Ascending aorta (tissue), 2 donors: ENCODE measurements at regions not wholly inside any gene's neighbourhood (a gene's known extent, or its start where the extent isn't known, plus 50 kb on each side); places are given as distances from the start of the nearest gene placed in this dataset.

Source experiments
- DNase-seq, 2 donors: peaks; one replicate each; pipeline ENCODE4 v3.0.0-alpha.2; 2019; ENCODE audit warnings: low spot score in 2 of 2
- H3K27ac ChIP-seq, 2 donors: fragments of 200-600 bp; sonication (generic); one replicate each; pipeline ENCODE4 v1.5.1; 2016 to 2017; ENCODE audit warnings: mild to moderate bottlenecking in 1 of 2
- H3K27me3 ChIP-seq: fragments of 200-600 bp; sonication (generic); one replicate; pipeline ENCODE4 v1.5.1; 2017
- H3K36me3 ChIP-seq, 2 donors: fragments of 200-600 bp; sonication (generic); one replicate each; pipeline ENCODE4 v1.5.1; 2016
- H3K4me1 ChIP-seq, 2 donors: fragments of 200-600 bp; sonication (generic); one replicate each; pipeline ENCODE4 v1.5.1; 2016 to 2017; ENCODE audit warnings: mild to moderate bottlenecking in 1 of 2
- H3K4me3 ChIP-seq, 2 donors: fragments of 200-600 bp; sonication (generic); one replicate each; pipeline ENCODE4 v1.5.1; 2016 to 2017; ENCODE audit warnings: mild to moderate bottlenecking in 1 of 2
- H3K9me3 ChIP-seq, 2 donors: fragments of 200-600 bp; sonication (generic); one replicate each; pipeline ENCODE4 v1.5.1; 2016
- CTCF ChIP-seq, 3 experiments: fragments of 200-600 bp in 2 of 3; fragments of 450-650 bp in 1 of 3; sonication (generic) in 2 of 3; IDR thresholded peaks; one replicate each; pipeline ENCODE4 v1.5.1; 2016 to 2019; ENCODE audit warnings: antibody characterized with exemption in 3 of 3, mild to moderate bottlenecking in 1 of 3, moderate library complexity in 1 of 3
- intact Hi-C: fragments of 100-400 bp; cut with DNase I; formaldehyde crosslinking; loops from one replicate; pipeline ENCODE4 v1.15.1; 2023

- no peak for DNase-seq
- no peaks in the 10 kb centered on the region for H3K4me1 ChIP-seq
- no peaks in the 10 kb centered on the region for H3K27me3 ChIP-seq
- TF ChIP-seq CTCF (IDR thresholded peaks at IDR 0.05): no peak
- intact Hi-C loops: no loop called here
- no peaks in the 10 kb centered on the region for H3K36me3 ChIP-seq
- H3K4me3 ChIP-seq: no peak overlapping the region
- H3K27ac ChIP-seq: no peak overlapping the region
- H3K9me3 ChIP-seq: no peaks in the 10 kb centered on the region
These were observed 457.2 kb downstream of the CDH2 start for GRCh38 chr18:27719680-27720079.

GRCh38 chr18:27717816-27718215, 459.1 kb downstream of the CDH2 start:
- intact Hi-C loops: no loop called here
- H3K9me3 ChIP-seq: no peaks in the 10 kb centered on the region
- no peaks in the 10 kb centered on the region for H3K4me1 ChIP-seq
- no peaks in the 10 kb centered on the region for H3K36me3 ChIP-seq
- TF ChIP-seq CTCF (IDR thresholded peaks at IDR 0.05): no peak
- H3K27ac ChIP-seq: no peak overlapping the region
- H3K4me3 ChIP-seq: no peak overlapping the region
- DNase-seq: no peak
- no peaks in the 10 kb centered on the region for H3K27me3 ChIP-seq

GRCh38 chr18:27717250-27717649, 459.7 kb downstream of the CDH2 start:
- no peak for DNase-seq
- H3K4me3 ChIP-seq: no peak overlapping the region
- no peak overlapping the region for H3K27ac ChIP-seq
- H3K27me3 ChIP-seq: no peaks in the 10 kb centered on the region
- no peak for TF ChIP-seq CTCF (IDR thresholded peaks at IDR 0.05)
- no peaks in the 10 kb centered on the region for H3K4me1 ChIP-seq
- no peaks in the 10 kb centered on the region for H3K36me3 ChIP-seq
- H3K9me3 ChIP-seq: no peaks in the 10 kb centered on the region
- intact Hi-C loops: no loop called here

GRCh38 chr18:27715751-27716150, 461.2 kb downstream of the CDH2 start:
- H3K27ac ChIP-seq: no peak overlapping the region
- H3K4me1 ChIP-seq: no peaks in the 10 kb centered on the region
- no peak for DNase-seq
- intact Hi-C loops: no loop called here
- no peaks in the 10 kb centered on the region for H3K36me3 ChIP-seq
- H3K27me3 ChIP-seq: no peaks in the 10 kb centered on the region
- no peak overlapping the region for H3K4me3 ChIP-seq
- no peaks in the 10 kb centered on the region for H3K9me3 ChIP-seq
- no peak for TF ChIP-seq CTCF (IDR thresholded peaks at IDR 0.05)

- Histone ChIP-seq H3K27ac (no peak overlapping the region), H3K4me3 (no peak overlapping the region), H3K4me1 (no peaks in the 10 kb centered on the region), H3K27me3 (no peaks in the 10 kb centered on the region), H3K9me3 (peaks cover 0 to 7% of the 10 kb centered on the region in 2 donors), H3K36me3 (no peaks in the 10 kb centered on the region)
- no peak for DNase-seq
- TF ChIP-seq CTCF (IDR thresholded peaks at IDR 0.05): no peak
- intact Hi-C loops: no loop called here
These were observed 463.2 kb downstream of the CDH2 start for GRCh38 chr18:27713738-27714095.

GRCh38 chr18:27713037-27713737, 463.7 kb downstream of the CDH2 start:
- DNase-seq: no peak
- Histone ChIP-seq H3K36me3 (no peaks in the 10 kb centered on the region), H3K4me1 (no peaks in the 10 kb centered on the region), H3K27me3 (no peaks in the 10 kb centered on the region), H3K4me3 (no peak overlapping the region), H3K9me3 (peaks cover 0 to 7% of the 10 kb centered on the region in 2 donors), H3K27ac (no peak overlapping the region)
- intact Hi-C loops: no loop called here
- TF ChIP-seq CTCF (IDR thresholded peaks at IDR 0.05): no peak
